Cardiac muscle cell (in vitro differentiated cells and primary cell): ENCODE measurements at regions not wholly inside any gene's neighbourhood (a gene's known extent, or its start where the extent isn't known, plus 50 kb on each side); places are given as distances from the start of the nearest gene placed in this dataset.

ENCODE experiments used
- DNase-seq, 2 donors: peaks; one replicate each; pipeline versions ENCODE4 v3.0.0 to v3.0.0-alpha.2; 2010 to 2017; ENCODE audit warnings: low read depth in 1 of 2, low spot score in 1 of 2
- H3K27ac ChIP-seq: fragments of 200-600 bp; sonication (generic); 2 replicates; pipeline ENCODE4 v1.5.1; 2016
- H3K27me3 ChIP-seq: fragments of 200-600 bp; sonication (generic); 2 replicates; pipeline ENCODE4 v1.6.0; 2016; ENCODE audit warnings: control low read depth
- H3K36me3 ChIP-seq: fragments of 200-600 bp; sonication (generic); 2 replicates; pipeline ENCODE4 v1.5.1; 2016; ENCODE audit warnings: control low read depth
- H3K4me1 ChIP-seq: fragments of 200-600 bp; sonication (generic); 2 replicates; pipeline ENCODE4 v1.8.1; 2017; ENCODE audit warnings: low read depth, mild to moderate bottlenecking, mixed run types
- H3K4me3 ChIP-seq: fragments of 200-600 bp; sonication (generic); 2 replicates; pipeline ENCODE4 v1.5.1; 2016; ENCODE audit warnings: mild to moderate bottlenecking
- H3K9me3 ChIP-seq: fragments of 200-600 bp; sonication (generic); 2 replicates; pipeline ENCODE4 v1.5.1; 2017; ENCODE audit warnings: low read depth, mild to moderate bottlenecking, control low read depth
- CTCF ChIP-seq: IDR thresholded peaks from 2 replicates; pipeline ENCODE4 v1.5.1; 2012; ENCODE audit warnings: low read depth, mild to moderate bottlenecking, low read length

- Histone ChIP-seq H3K4me1 (peaks cover 15% of the 10 kb centered on the region), H3K36me3 (no peaks in the 10 kb centered on the region), H3K27ac (peak overlapping the region; percentile 31), H3K4me3 (no peak overlapping the region), H3K27me3 (no peaks in the 10 kb centered on the region), H3K9me3 (no peaks in the 10 kb centered on the region)
- peak in 1 of 2 donors; percentile 47 for DNase-seq
- TF ChIP-seq CTCF: no peak
Observed at GRCh38 chr7:26534649-26535482, 243.2 kb downstream of the SNX10 start.

GRCh38 chr7:26535483-26536007 lies 243.9 kb downstream of the SNX10 start:
- Histone ChIP-seq H3K4me3 (no peak overlapping the region), H3K9me3 (no peaks in the 10 kb centered on the region), H3K27me3 (no peaks in the 10 kb centered on the region), H3K4me1 (peaks cover 15% of the 10 kb centered on the region), H3K27ac (no peak overlapping the region), H3K36me3 (no peaks in the 10 kb centered on the region)
- no peak for DNase-seq
- TF ChIP-seq CTCF: no peak

GRCh38 chr7:26538216-26538615 lies 246.6 kb downstream of the SNX10 start:
- H3K4me1 ChIP-seq: peaks cover 15% of the 10 kb centered on the region
- no peaks in the 10 kb centered on the region for H3K36me3 ChIP-seq
- no peaks in the 10 kb centered on the region for H3K9me3 ChIP-seq
- H3K27ac ChIP-seq: no peak overlapping the region
- DNase-seq: no peak
- no peak for TF ChIP-seq CTCF
- no peak overlapping the region for H3K4me3 ChIP-seq
- no peaks in the 10 kb centered on the region for H3K27me3 ChIP-seq

GRCh38 chr7:26538689-26539088 lies 247.0 kb downstream of the SNX10 start:
- no peaks in the 10 kb centered on the region for H3K9me3 ChIP-seq
- peaks cover 15% of the 10 kb centered on the region for H3K4me1 ChIP-seq
- no peak overlapping the region for H3K27ac ChIP-seq
- no peak for TF ChIP-seq CTCF
- H3K36me3 ChIP-seq: no peaks in the 10 kb centered on the region
- no peaks in the 10 kb centered on the region for H3K27me3 ChIP-seq
- H3K4me3 ChIP-seq: no peak overlapping the region
- DNase-seq: no peak

GRCh38 chr7:26543340-26543739 lies 251.7 kb downstream of the SNX10 start:
- Histone ChIP-seq H3K27ac (no peak overlapping the region), H3K4me3 (no peak overlapping the region), H3K27me3 (no peaks in the 10 kb centered on the region), H3K36me3 (no peaks in the 10 kb centered on the region), H3K9me3 (no peaks in the 10 kb centered on the region), H3K4me1 (no peaks in the 10 kb centered on the region)
- DNase-seq: peak in 1 of 2 donors; percentile 1
- TF ChIP-seq CTCF: no peak
